Tibial nerve (tissue), 4 donors: ENCODE measurements at regions not wholly inside any gene's neighbourhood (a gene's known extent, or its start where the extent isn't known, plus 50 kb on each side); places are given as distances from the start of the nearest gene placed in this dataset.

Experiments
- DNase-seq, 2 donors: peaks; one replicate each; pipeline ENCODE4 v3.0.0-alpha.2; 2019; ENCODE audit warnings: low spot score in 2 of 2
- H3K27ac ChIP-seq, 4 donors: fragments of 200-600 bp; sonication (generic) in 3 of 4; one replicate each; pipeline ENCODE4 v1.5.1; 2017 to 2019; ENCODE audit warnings: mild to moderate bottlenecking in 1 of 4
- H3K27me3 ChIP-seq, 2 donors: fragments of 200-600 bp; sonication (generic) in 1 of 2; one replicate each; pipeline versions ENCODE4 v1.5.1 to v1.6.0; 2017 to 2019
- H3K36me3 ChIP-seq, 3 donors: fragments of 200-600 bp; sonication (generic); one replicate each; pipeline ENCODE4 v1.5.1; 2018 to 2019
- H3K4me1 ChIP-seq, 4 donors: fragments of 200-600 bp; sonication (generic) in 3 of 4; one replicate each; pipeline ENCODE4 v1.5.1; 2017 to 2019
- H3K4me3 ChIP-seq, 4 donors: fragments of 200-600 bp; sonication (generic) in 3 of 4; one replicate each; pipeline ENCODE4 v1.5.1; 2017 to 2019; ENCODE audit warnings: mild to moderate bottlenecking in 1 of 4, moderate library complexity in 1 of 4
- H3K9me3 ChIP-seq, 4 donors: fragments of 200-600 bp; sonication (generic) in 3 of 4; one replicate each; pipeline ENCODE4 v1.5.1; 2017 to 2019
- CTCF ChIP-seq, 5 experiments: fragments of 200-600 bp in 3 of 5; fragments of 450-650 bp in 2 of 5; sonication (generic) in 3 of 5; IDR thresholded peaks; one replicate each; pipeline ENCODE4 v1.5.1; 2016 to 2019; ENCODE audit warnings: antibody characterized with exemption in 5 of 5, mild to moderate bottlenecking in 3 of 5, moderate library complexity in 2 of 5
- EP300 ChIP-seq, 2 donors: sonication (generic); formaldehyde crosslinking; IDR thresholded peaks; one replicate each; pipeline ENCODE4 v1.6.1; 2017; ENCODE audit warnings: antibody characterized with exemption in 2 of 2, mild to moderate bottlenecking in 1 of 2
- POLR2A ChIP-seq, 2 donors: fragments of 450-650 bp; IDR thresholded peaks; one replicate each; pipeline ENCODE4 v1.6.1; 2017; ENCODE audit warnings: antibody characterized with exemption in 2 of 2, mild to moderate bottlenecking in 2 of 2, moderate library complexity in 2 of 2
- WGBS, 2 donors: methylation state at CpG; one replicate each; pipeline ENCODE4 v1.1.5; 2018; 5-methylcytosine and 5-hydroxymethylcytosine counted together

DNA sequence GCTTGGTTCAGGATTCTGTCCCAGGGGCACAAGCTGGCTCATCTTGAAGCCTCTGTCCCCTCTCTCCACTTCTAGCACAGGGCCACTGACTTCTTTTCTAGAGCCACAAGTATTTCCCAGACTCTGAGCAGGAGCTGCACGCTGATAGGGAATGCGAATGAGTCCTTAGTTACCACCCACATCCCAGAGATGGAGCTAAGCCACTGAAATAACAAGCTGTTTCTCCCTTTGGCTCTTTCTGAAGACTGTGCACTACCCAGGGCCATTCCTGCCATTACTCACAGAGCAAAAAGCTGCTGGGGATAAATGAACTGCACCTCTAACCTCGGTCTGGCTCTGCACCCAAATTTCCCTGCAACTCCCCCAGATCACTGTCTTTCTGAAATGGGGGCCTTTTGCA, 70.6 kb downstream of the TSN start:
- Histone ChIP-seq H3K9me3 (no peaks in the 10 kb centered on the region), H3K27ac (no peak overlapping the region), H3K4me1 (no peaks in the 10 kb centered on the region), H3K27me3 (no peaks in the 10 kb centered on the region), H3K4me3 (no peak overlapping the region), H3K36me3 (no peaks in the 10 kb centered on the region)
- 27 to 44% methylated on average over 3 of the region's 3 CpGs for WGBS, 2 donors
- no peak for DNase-seq
- no peak for TF ChIP-seq CTCF (IDR thresholded peaks at IDR 0.05)
- no peak for TF ChIP-seq POLR2A (IDR thresholded peaks at IDR 0.05)
- TF ChIP-seq EP300 (IDR thresholded peaks at IDR 0.05) = no peak

- Histone ChIP-seq H3K4me1 (no peaks in the 10 kb centered on the region), H3K4me3 (no peak overlapping the region), H3K9me3 (no peaks in the 10 kb centered on the region), H3K36me3 (no peaks in the 10 kb centered on the region), H3K27ac (no peak overlapping the region), H3K27me3 (no peaks in the 10 kb centered on the region)
- 48 to 50% methylated on average over 13 of the region's 13 CpGs for WGBS, 2 donors
- DNase-seq = no peak
- TF ChIP-seq EP300 (IDR thresholded peaks at IDR 0.05) = no peak
- TF ChIP-seq CTCF (IDR thresholded peaks at IDR 0.05) = no peak
- no peak for TF ChIP-seq POLR2A (IDR thresholded peaks at IDR 0.05)
Observed at GRCh38 chr2:121828281-121828731, 72.9 kb downstream of the TSN start.

DNA sequence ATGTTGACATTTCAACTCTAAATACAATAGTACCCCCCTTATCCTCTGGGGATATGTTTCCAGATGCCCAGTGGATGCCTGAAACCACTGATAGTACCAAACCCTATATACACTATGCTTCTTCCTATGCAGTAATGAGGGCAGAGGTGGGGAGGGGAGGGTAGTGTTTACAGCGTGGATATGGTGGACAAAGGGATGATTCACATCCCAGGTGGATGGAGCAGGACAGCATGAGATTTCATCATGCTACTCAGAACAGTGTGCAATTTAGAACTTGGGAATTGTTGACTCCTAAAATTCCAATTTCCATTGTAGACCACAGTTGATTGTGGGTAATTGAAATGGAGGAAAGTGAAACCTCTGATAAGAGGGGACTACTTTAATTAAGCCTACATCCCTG, 75.4 kb downstream of the TSN start:
- no peak for DNase-seq
- Histone ChIP-seq H3K4me3 (no peak overlapping the region), H3K9me3 (no peaks in the 10 kb centered on the region), H3K27ac (no peak overlapping the region), H3K36me3 (no peaks in the 10 kb centered on the region), H3K4me1 (no peaks in the 10 kb centered on the region), H3K27me3 (no peaks in the 10 kb centered on the region)
- WGBS, 2 donors = 74 to 78% methylated on average over 1 of the region's 1 CpG
- TF ChIP-seq POLR2A (IDR thresholded peaks at IDR 0.05) = no peak
- TF ChIP-seq CTCF (IDR thresholded peaks at IDR 0.05) = no peak
- TF ChIP-seq EP300 (IDR thresholded peaks at IDR 0.05) = no peak

DNA sequence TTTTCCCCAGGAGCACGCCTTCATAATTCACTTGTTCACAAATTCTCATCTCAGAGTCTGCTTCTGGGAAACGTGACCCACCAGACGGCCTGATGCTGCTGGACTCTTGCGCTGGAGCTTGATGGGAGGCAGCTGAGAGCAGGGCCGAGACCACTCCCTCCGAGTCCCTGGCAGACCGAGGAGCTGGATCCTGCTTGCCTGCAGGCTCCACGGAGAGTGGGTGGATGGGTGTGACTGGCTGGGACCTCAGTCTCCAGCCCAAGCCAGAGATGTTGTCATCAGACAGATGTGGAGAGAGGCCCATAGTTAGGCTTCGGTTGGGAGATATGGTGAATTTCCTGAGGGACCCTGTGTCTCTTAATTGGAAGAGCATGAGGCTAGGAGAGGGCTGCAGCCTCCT, 76.4 kb downstream of the TSN start:
- Histone ChIP-seq H3K4me1 (peaks cover 0 to 5% (median 0%) of the 10 kb centered on the region in 4 donors), H3K27ac (no peak overlapping the region), H3K27me3 (no peaks in the 10 kb centered on the region), H3K36me3 (no peaks in the 10 kb centered on the region), H3K4me3 (no peak overlapping the region), H3K9me3 (no peaks in the 10 kb centered on the region)
- TF ChIP-seq EP300 (IDR thresholded peaks at IDR 0.05) (no peak), CTCF (IDR thresholded peaks at IDR 0.05) (no peak), POLR2A (IDR thresholded peaks at IDR 0.05) (no peak)
- DNase-seq = no peak
- 62 to 63% methylated on average over 8 to 9 of the region's 9 CpGs for WGBS, 2 donors

DNA sequence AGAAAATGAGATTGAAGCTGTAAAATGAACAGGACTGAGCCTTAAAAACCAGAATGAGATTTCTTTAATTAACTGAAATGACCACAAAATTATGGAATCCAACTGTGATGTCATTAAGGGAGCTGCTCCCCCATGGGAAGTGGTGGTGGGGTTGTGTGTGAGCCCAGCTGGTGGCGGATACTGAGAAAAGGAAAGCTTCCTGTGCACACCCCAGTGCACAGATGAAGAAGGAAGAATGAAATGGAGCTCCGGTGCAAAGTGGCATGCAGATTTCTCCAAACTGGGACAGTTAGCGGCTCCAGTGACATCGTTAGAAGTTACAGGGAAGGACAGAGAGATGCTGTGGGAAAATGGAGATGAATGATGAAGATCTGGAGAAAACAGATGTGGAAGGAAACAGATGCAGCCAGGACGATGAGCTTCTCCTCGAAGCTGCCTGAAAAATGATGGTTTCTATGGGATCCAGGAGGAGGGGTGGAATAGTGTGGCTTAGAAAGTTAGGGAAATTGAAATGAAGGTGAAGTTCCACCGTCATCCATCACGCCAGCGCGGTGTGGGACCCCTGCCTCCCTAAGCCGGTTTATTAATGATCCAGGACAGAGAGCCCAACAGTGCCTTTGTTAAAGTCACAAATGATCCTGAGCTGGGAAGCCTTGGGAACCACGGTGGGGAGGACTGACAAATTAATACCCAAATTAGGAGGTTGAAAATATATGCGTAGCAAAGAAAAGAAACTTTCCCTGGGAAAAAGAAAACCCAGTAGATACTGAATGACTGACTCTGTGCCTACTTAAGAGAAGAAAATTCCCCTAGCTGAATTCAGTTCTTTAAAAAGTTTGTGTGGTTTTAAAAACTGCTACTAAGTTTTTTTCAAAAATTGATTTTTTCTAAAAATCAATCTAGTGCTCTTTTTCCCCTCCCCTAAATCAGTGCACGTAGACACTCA, 77.2 kb downstream of the TSN start:
- Histone ChIP-seq H3K27me3 (no peaks in the 10 kb centered on the region), H3K4me3 (no peak overlapping the region), H3K4me1 (peaks cover 0 to 7% (median 0%) of the 10 kb centered on the region in 4 donors), H3K36me3 (no peaks in the 10 kb centered on the region), H3K9me3 (no peaks in the 10 kb centered on the region), H3K27ac (no peak overlapping the region)
- no peak for TF ChIP-seq CTCF (IDR thresholded peaks at IDR 0.05)
- TF ChIP-seq EP300 (IDR thresholded peaks at IDR 0.05) = no peak
- no peak for TF ChIP-seq POLR2A (IDR thresholded peaks at IDR 0.05)
- WGBS, 2 donors = 80 to 82% methylated on average over 14 of the region's 14 CpGs
- DNase-seq = no peak
